IPS-18c (cell line): ENCODE measurements at regions not wholly inside any gene's neighbourhood (a gene's known extent, or its start where the extent isn't known, plus 50 kb on each side); places are given as distances from the start of the nearest gene placed in this dataset.

Experiments
- H3K4me3 ChIP-seq: 2 replicates; pipeline ENCODE4 v1.7.0; 2013; ENCODE audit warnings: low read depth, mild to moderate bottlenecking, low read length, moderate library complexity; ENCODE audit not compliant: insufficient read depth
- H3K9me3 ChIP-seq: one replicate; pipeline ENCODE4 v1.6.1; 2013; ENCODE audit warnings: mild to moderate bottlenecking, low read length, moderate library complexity; ENCODE audit not compliant: control insufficient read depth, insufficient read depth

- no peak overlapping the region for H3K4me3 ChIP-seq
These were observed 574.5 kb upstream of the TLE4 start for GRCh38 chr9:78997296-78997695.

GRCh38 chr9:79000230-79001002 is 571.3 kb upstream of the TLE4 start:
- H3K9me3 ChIP-seq = no peaks in the 10 kb centered on the region
- H3K4me3 ChIP-seq = no peak overlapping the region

More at GRCh38 chr9:78997296-78997695, 574.5 kb upstream of the TLE4 start:
- H3K9me3 ChIP-seq = no peaks in the 10 kb centered on the region

GRCh38 chr9:79001012-79001411 is 570.8 kb upstream of the TLE4 start:
- H3K4me3 ChIP-seq = no peak overlapping the region
- no peaks in the 10 kb centered on the region for H3K9me3 ChIP-seq

GRCh38 chr9:79003514-79003913 is 568.3 kb upstream of the TLE4 start:
- Histone ChIP-seq H3K4me3 (no peak overlapping the region), H3K9me3 (no peaks in the 10 kb centered on the region)

GRCh38 chr9:79004032-79004431 is 567.7 kb upstream of the TLE4 start:
- Histone ChIP-seq H3K4me3 (no peak overlapping the region), H3K9me3 (no peaks in the 10 kb centered on the region)

- H3K9me3 ChIP-seq = no peaks in the 10 kb centered on the region
These were observed 565.2 kb upstream of the TLE4 start for GRCh38 chr9:79006546-79006945.

GRCh38 chr9:79007701-79008483 is 563.9 kb upstream of the TLE4 start:
- no peak overlapping the region for H3K4me3 ChIP-seq

More at GRCh38 chr9:79006546-79006945, 565.2 kb upstream of the TLE4 start:
- H3K4me3 ChIP-seq = no peak overlapping the region

GRCh38 chr9:79008916-79009315 is 562.8 kb upstream of the TLE4 start:
- no peak overlapping the region for H3K4me3 ChIP-seq
- no peaks in the 10 kb centered on the region for H3K9me3 ChIP-seq

More at GRCh38 chr9:79007701-79008483, 563.9 kb upstream of the TLE4 start:
- no peaks in the 10 kb centered on the region for H3K9me3 ChIP-seq

- no peaks in the 10 kb centered on the region for H3K9me3 ChIP-seq
- no peak overlapping the region for H3K4me3 ChIP-seq
These were observed 560.3 kb upstream of the TLE4 start for GRCh38 chr9:79011461-79011860.

GRCh38 chr9:79012561-79012960 is 559.2 kb upstream of the TLE4 start:
- Histone ChIP-seq H3K9me3 (no peaks in the 10 kb centered on the region), H3K4me3 (no peak overlapping the region)

GRCh38 chr9:79013715-79014610 is 557.8 kb upstream of the TLE4 start:
- Histone ChIP-seq H3K9me3 (no peaks in the 10 kb centered on the region), H3K4me3 (no peak overlapping the region)

GRCh38 chr9:79014929-79015699 is 556.7 kb upstream of the TLE4 start:
- Histone ChIP-seq H3K4me3 (no peak overlapping the region), H3K9me3 (no peaks in the 10 kb centered on the region)

- no peaks in the 10 kb centered on the region for H3K9me3 ChIP-seq
- H3K4me3 ChIP-seq = no peak overlapping the region
These were observed 555.8 kb upstream of the TLE4 start for GRCh38 chr9:79015951-79016350.

- no peaks in the 10 kb centered on the region for H3K9me3 ChIP-seq
These were observed 551.5 kb upstream of the TLE4 start for GRCh38 chr9:79020276-79020675.

GRCh38 chr9:79021084-79021483 is 550.7 kb upstream of the TLE4 start:
- H3K9me3 ChIP-seq = no peaks in the 10 kb centered on the region
- no peak overlapping the region for H3K4me3 ChIP-seq

More at GRCh38 chr9:79020276-79020675, 551.5 kb upstream of the TLE4 start:
- no peak overlapping the region for H3K4me3 ChIP-seq

GRCh38 chr9:79023134-79023580 is 548.6 kb upstream of the TLE4 start:
- Histone ChIP-seq H3K4me3 (no peak overlapping the region), H3K9me3 (no peaks in the 10 kb centered on the region)

- Histone ChIP-seq H3K9me3 (no peaks in the 10 kb centered on the region), H3K4me3 (no peak overlapping the region)
These were observed 545.4 kb upstream of the TLE4 start for GRCh38 chr9:79026316-79026715.
